HG03460 (cell line): ENCODE measurements at regions not wholly inside any gene's neighbourhood (a gene's known extent, or its start where the extent isn't known, plus 50 kb on each side); places are given as distances from the start of the nearest gene placed in this dataset.

ENCODE experiments used
- ATAC-seq: cut with Tn5 transposase; IDR thresholded peaks from one replicate; pipeline ENCODE4 v1.9.1; 2021; ENCODE audit not compliant: unreplicated experiment

DNA sequence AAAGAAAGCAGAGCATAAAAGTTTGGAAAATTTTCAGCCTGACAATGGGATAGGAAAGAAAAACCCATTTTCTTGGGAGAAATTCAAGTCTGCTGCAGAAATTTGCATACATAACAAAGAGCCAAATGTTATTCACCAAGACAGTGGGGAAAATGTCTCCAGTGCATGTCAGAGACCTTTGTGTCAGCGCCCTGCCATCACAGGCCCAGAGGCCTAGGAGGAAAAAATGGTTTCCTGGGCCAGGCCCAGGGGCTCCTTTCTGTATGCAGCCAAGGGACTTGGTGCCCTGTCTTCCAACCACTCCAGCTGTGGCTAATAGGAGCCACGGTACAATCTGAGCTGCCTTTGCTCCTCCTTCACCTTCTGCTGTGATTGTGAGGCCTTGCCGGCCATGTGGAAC is 189.1 kb upstream of the PITRM1 start:
- no peak for ATAC-seq

DNA sequence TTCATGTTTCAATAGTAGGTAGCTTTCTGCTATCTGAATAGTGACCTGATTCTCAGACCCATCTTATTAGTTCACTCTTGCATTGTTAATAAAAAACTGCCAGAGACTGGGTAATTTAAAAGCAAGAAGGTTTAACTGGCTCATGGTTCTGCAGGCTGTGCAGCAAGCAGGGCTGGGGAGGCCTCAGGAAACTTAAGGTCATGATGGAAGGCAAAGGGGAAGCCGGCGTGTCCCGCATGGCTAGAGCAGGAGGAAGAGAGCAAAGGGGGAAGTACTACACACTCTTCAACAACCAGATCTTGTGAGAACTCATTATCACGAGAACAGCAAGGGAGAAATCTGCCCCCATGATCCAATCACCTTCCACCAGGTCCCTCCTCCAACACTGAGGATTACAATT is 185.2 kb upstream of the PITRM1 start:
- no peak for ATAC-seq

DNA sequence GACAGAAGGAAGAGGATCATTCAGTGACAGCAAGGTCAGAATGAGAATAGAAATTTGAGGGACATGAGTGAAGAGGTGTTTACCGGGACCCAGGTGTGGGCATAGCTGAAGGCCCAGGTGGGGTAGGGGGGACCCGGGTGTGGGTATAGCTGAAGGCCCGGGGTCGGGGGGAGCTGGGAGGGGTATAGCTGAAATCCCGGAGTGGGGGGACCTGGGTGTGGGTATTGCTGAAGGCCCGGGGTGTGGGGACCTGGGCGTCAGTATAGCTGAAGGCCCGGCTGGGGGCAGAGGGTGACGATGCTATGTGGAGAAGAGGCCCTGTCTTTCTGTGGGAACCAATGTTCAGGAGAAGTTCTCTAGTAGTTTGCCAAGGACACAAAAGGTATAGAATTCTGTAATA is 183.0 kb upstream of the PITRM1 start:
- ATAC-seq, result no peak

DNA sequence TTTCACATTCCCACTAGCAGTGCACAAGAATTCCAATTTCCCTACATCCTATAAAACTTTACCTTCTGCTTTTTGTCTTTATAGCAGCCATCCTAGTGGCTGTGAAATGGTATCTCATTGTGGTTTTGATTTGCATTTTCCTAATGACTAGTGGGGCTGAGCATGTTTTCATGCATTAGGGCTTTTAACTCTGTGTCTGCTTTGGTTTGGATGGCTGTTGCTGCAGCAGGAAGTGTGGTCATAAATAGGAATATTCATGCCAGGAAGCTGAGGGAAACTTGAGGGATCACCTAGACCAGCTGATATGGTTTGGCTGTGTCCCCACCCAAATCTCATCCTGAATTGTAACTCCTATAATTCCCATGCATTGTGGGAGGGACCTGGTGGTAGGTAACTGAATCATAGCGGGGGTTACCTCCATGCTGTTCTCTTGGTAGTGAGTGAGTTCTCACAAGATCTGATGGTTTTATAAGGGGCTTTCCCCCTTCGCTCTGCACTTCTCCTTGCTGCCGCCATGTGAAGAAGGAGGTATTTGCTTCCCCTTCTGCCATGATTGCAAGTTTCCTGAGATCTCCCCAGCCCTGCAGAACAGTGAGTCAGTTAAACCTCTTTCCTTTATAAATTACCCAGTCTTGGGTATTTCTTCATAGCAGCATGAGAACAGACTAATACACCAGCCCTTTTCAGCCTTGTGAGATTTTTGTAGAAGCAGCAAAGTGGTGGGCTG is 181.8 kb upstream of the PITRM1 start:
- ATAC-seq, result no peak

DNA sequence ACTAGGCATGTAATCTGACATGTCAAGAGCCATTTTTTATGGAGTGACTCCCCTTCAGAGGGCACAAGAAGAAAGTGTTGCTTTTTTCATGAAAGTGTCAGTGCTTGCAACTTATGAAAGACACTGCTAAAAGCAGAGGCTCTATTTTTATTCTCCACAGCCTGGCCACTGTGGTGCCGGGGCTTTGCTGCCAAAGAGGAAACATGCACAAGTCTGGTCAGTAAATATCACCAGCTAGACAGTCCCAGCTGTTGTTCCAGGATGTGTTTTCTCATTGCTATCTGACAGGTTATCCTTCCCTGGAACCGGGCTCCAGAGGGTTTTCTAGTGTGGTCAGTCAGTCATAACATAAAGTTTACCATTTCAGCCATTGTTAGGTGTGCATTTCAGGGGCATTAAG is 180.7 kb upstream of the PITRM1 start:
- no peak for ATAC-seq

DNA sequence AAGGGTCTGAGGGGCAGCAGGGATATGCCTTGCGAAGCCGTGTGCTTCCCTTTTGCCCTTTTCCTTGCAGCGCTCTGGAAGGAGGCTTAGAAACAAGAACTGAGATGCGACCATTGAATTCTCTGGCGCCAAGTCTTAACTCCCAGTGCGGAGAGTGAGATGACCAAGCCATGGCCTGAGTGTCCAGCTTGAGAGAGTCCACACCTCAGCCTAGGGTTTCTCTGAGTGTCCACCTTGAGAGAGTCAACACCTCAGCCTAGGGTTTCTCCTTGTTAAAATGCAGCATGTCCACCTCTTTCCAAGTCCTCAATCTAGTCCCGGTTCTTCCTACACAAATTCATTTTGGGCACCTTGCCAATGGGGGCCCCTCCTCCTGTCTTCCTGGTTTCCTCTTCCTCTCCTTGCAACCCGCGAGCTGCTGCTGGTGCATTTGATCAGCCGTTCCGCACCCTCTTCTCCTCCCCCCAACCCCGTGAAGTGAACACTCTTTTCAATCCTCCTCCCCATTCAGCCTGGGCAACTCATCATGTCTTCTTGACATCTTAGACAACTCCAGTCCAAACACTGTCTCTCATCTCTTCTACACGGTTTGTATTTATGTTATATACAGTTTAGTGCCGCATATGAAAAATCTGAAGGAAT is 178.2 kb upstream of the PITRM1 start:
- no peak for ATAC-seq

DNA sequence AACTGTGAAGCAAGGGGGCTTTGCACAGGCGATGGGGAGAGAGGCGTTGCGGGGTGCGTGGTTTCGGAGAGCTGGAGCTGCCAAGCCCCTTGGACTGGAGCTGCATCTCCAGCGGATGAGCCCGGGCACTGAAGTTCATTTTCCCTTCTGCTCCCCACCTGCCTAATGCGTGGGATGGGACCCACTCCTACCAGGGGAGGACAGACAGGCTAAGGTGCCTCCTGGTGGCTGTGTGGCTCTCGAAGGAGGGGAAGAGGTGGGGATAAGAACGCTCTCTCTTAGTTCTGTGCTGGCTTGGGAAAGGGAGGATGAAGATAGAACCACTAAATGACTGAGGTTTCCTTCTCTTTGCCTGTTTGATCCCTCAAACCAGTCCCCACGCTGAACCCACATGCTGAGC is 177.6 kb upstream of the PITRM1 start:
- no peak for ATAC-seq

DNA sequence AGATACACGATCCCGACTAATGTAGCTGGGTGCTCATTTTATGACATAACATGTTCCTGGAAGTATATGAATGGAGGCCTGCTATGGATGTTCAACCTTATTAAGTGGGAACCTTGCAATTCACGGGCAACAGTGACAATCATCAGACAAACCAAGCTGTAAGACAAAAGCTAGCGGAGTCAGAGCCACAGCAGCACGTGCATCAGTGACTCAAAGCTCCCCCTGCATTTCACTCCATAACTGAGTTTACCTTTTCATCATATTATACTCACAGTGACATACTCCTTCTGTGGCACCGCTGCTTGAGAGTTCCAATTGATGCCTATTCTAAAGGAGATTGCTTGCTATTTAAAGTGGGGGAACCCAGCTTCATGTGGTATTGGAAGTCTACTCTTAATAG is 176.0 kb upstream of the PITRM1 start:
- ATAC-seq, result no peak

DNA sequence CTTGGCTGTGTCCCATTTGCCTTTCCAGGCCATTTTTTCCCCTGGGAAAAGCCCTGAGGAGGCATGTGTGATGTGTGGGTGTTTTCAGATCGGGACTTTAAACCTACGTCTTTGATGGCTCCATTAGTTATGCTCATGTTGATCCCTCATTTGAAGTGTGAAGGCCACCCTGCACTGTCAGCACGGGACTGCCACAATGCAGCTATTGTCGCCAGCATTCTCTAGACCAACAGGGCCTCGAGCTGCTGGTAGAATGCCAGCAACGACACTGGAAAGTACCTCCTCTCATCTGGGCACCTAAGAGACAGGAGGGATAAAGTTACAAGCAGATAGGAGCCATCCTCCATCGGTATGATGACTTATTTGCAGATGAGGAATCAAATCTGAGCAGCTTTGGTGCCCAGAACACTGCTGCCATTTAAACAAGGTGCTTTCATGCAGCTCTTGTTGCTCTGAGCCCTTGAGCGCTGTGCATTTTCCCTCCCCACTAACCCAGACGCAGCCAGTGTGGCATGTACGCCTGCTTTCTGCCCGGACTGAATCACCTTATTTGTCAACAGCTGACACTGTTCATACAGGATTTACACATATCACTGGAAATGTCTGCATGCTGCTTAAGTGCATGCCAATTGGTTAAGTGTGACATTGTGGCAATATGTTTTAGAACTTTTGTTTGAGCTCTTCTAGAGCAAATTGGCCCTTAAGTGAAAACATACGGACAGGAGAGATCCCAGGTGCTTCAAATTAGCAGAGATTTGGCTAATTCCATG is 175.0 kb upstream of the PITRM1 start:
- ATAC-seq, result no peak

DNA sequence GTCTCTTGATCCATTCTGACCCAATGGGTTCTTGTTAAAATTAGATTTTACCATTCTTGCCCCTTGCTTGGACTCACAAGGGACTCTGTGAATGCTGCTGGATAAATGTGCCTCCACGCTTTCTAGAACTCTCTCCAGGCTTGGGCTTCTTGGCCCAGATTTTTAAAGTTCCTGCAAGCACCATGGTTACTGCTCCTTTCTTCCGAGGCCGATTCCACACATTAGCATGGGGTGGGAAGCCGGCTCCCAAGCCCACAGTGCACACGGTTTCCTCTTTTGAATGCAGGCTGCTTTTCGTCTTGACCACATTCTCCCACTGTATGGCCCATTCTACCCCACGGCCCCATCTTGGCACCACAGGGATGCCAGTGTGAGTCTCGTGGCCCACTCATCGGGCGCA is 174.3 kb upstream of the PITRM1 start:
- no peak for ATAC-seq

DNA sequence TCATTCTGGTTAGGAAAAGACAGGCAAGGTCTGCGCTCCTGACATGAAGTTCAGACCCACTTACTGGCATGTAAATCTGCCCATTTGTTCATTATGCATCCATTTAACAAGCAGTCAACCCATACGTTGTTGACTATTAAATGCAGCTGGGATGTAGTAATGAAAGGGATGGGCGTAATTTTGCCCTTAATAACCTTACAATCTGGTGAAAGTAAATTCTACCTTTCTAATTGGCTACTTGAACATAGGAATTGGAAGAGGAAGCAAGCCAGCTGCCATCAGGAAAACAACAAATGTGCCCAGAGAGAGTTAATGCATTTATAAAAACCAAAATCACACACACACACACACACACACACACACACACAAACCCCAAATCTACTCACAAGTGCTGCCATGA is 170.2 kb upstream of the PITRM1 start:
- no peak for ATAC-seq

DNA sequence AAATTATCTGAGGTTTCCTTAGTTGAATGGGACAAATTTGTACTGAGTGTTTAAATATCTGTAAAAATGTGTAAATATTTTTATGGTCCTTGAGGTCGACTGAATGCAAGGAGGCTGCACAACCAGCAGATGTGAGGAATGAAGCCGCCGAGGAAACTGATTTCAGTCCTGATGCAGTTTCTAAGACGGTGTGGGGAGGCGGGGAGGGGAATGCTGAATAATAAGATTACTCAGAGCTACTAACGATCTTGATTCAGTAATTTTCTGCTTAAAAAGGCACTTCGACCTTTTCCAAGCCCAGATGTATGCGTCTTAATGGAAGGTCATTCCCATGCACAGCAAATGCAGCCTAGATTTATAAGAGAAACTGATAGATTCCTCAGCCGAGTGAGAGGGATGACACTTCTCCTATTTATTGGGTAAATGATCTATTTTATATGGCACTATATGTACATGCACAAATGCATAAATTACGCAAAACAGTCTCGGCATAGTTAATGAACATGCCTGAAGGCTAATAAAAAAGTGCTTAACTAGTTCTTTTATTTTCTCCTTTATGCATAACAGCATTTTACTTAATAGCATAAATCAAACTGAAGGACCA is 167.6 kb upstream of the PITRM1 start:
- ATAC-seq, result no peak

DNA sequence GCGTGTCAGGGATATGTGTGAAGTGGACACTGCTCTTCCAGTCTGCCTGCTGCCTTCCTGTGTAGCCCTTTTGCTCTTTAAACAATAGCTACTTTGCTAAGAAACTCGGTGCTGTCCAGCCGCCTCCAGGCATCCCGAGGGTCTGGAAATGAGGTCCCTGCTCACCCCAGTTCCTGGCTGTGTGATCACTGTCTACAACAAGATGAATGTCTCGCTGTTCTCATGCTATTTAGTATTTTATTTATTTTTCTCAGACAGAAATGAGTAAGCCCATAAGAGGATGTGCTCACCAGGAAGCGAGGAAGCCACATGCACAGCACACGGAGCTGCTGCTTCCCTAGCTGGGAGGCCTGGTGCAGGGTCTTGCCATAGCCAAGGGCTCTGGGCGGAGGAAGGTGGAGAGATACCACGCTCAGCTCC is 167.0 kb upstream of the PITRM1 start:
- ATAC-seq, result no peak

DNA sequence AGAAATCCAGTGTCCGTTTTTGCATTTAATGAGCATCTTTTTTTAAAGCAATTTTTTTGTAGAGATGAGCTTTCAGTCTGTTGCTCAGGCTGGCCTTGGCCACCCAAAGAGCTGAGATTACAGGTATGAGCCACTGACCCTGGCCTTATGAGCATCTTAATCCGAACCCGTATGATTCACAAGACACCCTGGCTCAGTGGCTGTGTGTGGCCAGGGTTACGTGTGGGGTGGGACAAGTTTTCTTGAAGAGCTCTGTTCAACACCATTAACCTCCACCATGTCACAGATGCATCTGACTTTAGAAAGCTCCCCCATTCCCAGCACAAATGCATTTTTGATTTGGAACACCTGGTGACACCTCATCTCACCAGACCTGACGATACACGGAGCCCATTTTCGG is 166.5 kb upstream of the PITRM1 start:
- no peak for ATAC-seq

DNA sequence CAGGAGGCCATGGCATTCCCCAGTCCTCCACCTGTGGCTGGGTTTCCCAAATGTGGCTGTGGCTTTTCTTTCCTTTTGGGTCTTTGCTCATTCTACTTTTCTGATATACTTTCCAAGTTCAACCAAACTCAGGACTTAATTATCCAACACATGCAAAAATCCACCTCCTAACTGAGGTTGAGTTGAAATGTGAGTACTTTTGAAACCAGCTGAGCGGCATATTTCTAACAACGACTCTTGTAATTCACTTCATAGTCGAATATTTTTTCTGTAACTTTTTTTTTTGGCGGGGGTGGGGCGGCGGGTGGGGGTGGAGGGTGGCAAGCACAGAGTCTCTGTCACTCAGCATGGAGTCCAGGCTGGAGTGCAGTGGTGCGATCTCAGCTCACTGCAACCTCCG is 165.2 kb upstream of the PITRM1 start:
- no peak for ATAC-seq

DNA sequence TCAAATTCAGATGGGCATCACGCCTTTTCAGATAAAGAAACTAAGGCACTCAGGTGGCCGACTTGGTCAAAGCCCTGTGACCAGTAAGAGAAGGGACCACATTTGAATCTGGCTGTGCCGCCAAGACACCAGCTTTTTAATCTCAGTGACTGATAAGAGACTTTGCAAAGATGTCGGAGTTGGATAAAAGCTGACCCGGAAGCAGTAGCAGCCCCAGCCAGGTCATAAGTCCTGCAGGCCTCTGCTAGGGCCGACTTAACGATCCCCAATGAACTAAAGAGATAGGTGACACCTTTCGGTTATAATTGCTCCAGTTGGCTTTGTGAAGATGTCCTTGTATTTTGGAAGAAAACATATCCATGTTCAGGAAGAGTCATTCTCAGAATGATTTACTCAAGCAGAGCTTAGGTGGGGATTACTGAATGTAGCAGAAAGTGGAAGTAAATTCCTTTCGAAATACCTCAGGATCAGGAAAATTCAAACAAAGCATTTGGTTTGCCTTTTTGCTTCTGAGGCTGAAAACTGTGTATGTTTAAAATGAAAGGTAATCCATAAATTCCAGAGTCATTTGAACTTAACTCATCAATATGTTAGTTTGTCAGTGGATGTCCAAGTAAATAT is 164.2 kb upstream of the PITRM1 start:
- ATAC-seq, result no peak

DNA sequence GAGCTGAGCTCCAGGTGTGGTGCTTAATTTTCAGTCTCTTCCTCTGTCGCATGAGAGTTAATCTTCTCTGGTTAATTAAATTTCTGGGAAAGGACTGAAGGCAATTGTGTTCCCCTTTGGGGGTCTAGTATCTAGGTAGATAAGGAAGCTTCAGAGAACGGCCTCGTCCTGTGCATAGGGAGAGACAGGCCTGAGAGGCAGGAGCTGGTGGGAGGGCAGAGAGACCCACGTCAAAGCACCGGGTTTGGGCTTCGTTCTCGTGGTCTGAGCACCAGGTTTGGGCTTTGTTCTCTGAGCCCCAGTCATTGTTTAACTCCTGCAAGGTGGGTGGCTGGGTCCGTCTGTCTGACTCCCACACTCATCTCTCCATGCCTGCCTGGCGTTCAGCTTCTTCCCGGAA is 160.8 kb upstream of the PITRM1 start:
- ATAC-seq, result no peak

DNA sequence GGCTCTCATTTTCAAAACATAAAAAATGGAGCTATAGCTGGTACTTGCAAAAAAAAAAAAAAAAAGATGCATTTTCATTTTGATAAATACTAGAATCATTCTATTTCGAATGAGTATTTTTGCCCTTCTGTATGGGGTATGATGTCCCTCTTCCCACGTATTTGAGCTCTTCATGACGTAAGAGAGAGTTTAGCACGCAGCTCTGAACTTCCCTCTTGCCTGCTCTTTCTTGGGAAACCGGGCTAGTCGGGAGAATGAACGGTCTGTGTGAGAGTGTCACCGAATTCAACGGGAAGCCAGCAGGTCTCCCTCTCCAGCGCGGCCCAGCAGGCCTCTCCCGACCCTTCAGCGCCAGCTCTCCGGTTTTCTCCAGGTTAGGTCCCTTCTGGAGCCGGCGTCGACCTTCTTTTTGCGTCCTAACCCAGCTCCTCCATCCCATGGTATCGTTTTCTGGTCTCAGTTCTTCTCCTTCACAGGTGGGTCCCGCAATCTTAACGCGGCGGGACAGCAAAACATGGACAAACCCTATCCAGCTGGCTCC is 159.2 kb upstream of the PITRM1 start:
- ATAC-seq, result no peak

DNA sequence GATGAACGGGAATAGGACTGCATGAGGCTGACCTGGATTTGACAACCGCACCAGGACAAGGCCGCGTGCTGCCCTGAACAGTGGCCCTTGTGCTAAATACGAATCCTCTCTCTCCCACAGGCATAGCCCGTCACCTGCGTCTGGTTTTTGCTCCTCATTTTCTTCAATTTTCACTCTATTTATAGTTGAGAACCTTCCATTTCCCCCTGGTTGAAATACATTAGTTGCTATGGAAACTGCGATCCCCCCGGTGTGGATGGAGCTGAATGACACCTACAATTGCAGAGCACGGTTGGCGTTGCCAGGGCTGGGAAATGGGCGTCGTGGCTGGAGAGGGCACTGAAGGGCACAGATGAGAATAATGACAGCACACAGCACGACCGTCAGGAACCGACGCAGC is 158.6 kb upstream of the PITRM1 start:
- no peak for ATAC-seq

DNA sequence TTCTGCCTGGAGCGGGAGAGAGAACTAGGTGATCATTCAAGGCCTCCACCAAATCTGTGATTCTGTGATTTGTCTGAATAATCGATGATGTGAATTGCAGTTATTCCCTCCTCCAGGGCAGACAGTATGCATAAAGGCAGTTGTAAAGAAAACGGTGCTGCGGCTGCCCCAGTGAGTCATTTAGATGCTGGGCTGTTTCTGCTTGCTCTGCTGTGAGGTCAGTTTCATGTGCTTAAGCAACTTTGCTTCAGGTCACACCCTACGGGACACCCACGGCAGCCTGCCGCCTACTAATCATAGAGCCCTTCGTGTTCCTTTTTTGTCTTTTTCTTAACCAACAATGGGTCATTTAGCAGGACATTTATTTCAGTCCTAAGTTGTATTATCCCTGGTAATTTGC is 158.1 kb upstream of the PITRM1 start:
- no peak for ATAC-seq
